ENCODE measurements at regions not wholly inside any gene's neighbourhood (a gene's known extent, or its start where the extent isn't known, plus 50 kb on each side); places are given as distances from the start of the nearest gene placed in this dataset.
"Not testable (repeated sequence)": the region's sequence is repeated elsewhere in the genome, so short reads cannot be mapped to it uniquely, and the experiment has no call there.

- Mint-ChIP-seq H3K36me3 (ENCODE audit: insufficient read depth, unreplicated experiment) (no peaks in the 10 kb centered on the region), H3K4me3 (ENCODE audit: low read depth, unreplicated experiment) (no peak overlapping the region), H3K9me3 (ENCODE audit: low read depth, unreplicated experiment) (no peaks in the 10 kb centered on the region), H3K27ac (ENCODE audit: unreplicated experiment) (no peak overlapping the region), H3K4me1 (ENCODE audit: low read depth, unreplicated experiment) (no peaks in the 10 kb centered on the region), H3K27me3 (ENCODE audit: unreplicated experiment) (no peaks in the 10 kb centered on the region)
- intact Hi-C loops (cut with micrococcal nuclease; ENCODE audit: unreplicated experiment), result no loop called here
- no peak for DNase-seq
- CTCF ChIA-PET, result interaction anchor here (0.8 kb wide), 1 partner anchor 11 kb away, joined by 3 read pairs; no protein-coding TSS in a partner anchor
- BruUV-seq (replicated peaks), result no TSS peak
- TF ChIP-seq CTCF (IDR thresholded peaks at IDR 0.05; ENCODE audit: unreplicated experiment), result no peak
Measured at GRCh38 chr5:92665506-92665905, 915.5 kb downstream of the NR2F1-AS1 start.

GRCh38 chr5:92662741-92663140 lies 918.3 kb downstream of the NR2F1-AS1 start:
- no peak overlapping the region for H3K4me3 Mint-ChIP-seq (ENCODE audit: low read depth, unreplicated experiment)
- no peaks in the 10 kb centered on the region for H3K9me3 Mint-ChIP-seq (ENCODE audit: low read depth, unreplicated experiment)
- CTCF ChIA-PET, result interaction anchor here (0.6 kb wide), 1 partner anchor 1825 kb away, joined by 4 read pairs; no protein-coding TSS in a partner anchor
- no TSS peak for BruUV-seq (replicated peaks)
- no peaks in the 10 kb centered on the region for H3K4me1 Mint-ChIP-seq (ENCODE audit: low read depth, unreplicated experiment)
- H3K27ac Mint-ChIP-seq (ENCODE audit: unreplicated experiment), result no peak overlapping the region
- DNase-seq, result no peak
- no peak for TF ChIP-seq CTCF (IDR thresholded peaks at IDR 0.05; ENCODE audit: unreplicated experiment)
- no peaks in the 10 kb centered on the region for H3K36me3 Mint-ChIP-seq (ENCODE audit: insufficient read depth, unreplicated experiment)
- intact Hi-C loops (cut with micrococcal nuclease; ENCODE audit: unreplicated experiment), result no loop called here
- H3K27me3 Mint-ChIP-seq (ENCODE audit: unreplicated experiment), result no peaks in the 10 kb centered on the region

GRCh38 chr5:92659246-92659645 lies 921.8 kb downstream of the NR2F1-AS1 start:
- CTCF ChIA-PET, result no interaction called here
- Mint-ChIP-seq H3K4me1 (ENCODE audit: low read depth, unreplicated experiment) (no peaks in the 10 kb centered on the region), H3K36me3 (ENCODE audit: insufficient read depth, unreplicated experiment) (no peaks in the 10 kb centered on the region), H3K27ac (ENCODE audit: unreplicated experiment) (no peak overlapping the region), H3K9me3 (ENCODE audit: low read depth, unreplicated experiment) (peaks cover 2% of the 10 kb centered on the region), H3K27me3 (ENCODE audit: unreplicated experiment) (no peaks in the 10 kb centered on the region), H3K4me3 (ENCODE audit: low read depth, unreplicated experiment) (no peak overlapping the region)
- no peak for DNase-seq
- no peak for TF ChIP-seq CTCF (IDR thresholded peaks at IDR 0.05; ENCODE audit: unreplicated experiment)
- no TSS peak for BruUV-seq (replicated peaks)
- intact Hi-C loops (cut with micrococcal nuclease; ENCODE audit: unreplicated experiment), result no loop called here

GRCh38 chr5:92654601-92655000 lies 926.4 kb downstream of the NR2F1-AS1 start:
- intact Hi-C loops (cut with micrococcal nuclease; ENCODE audit: unreplicated experiment); H3K27me3 Mint-ChIP-seq (ENCODE audit: unreplicated experiment); DNase-seq; H3K4me3 Mint-ChIP-seq (ENCODE audit: low read depth, unreplicated experiment); H3K27ac Mint-ChIP-seq (ENCODE audit: unreplicated experiment); H3K4me1 Mint-ChIP-seq (ENCODE audit: low read depth, unreplicated experiment); BruUV-seq (replicated peaks); H3K36me3 Mint-ChIP-seq (ENCODE audit: insufficient read depth, unreplicated experiment); CTCF ChIA-PET; H3K9me3 Mint-ChIP-seq (ENCODE audit: low read depth, unreplicated experiment): not testable (repeated sequence)

- CTCF ChIA-PET, result no interaction called here
- no peak for TF ChIP-seq CTCF (IDR thresholded peaks at IDR 0.05; ENCODE audit: unreplicated experiment)
- no peaks in the 10 kb centered on the region for H3K36me3 Mint-ChIP-seq (ENCODE audit: insufficient read depth, unreplicated experiment)
- no peak overlapping the region for H3K27ac Mint-ChIP-seq (ENCODE audit: unreplicated experiment)
- no peak for DNase-seq
- no peak overlapping the region for H3K4me3 Mint-ChIP-seq (ENCODE audit: low read depth, unreplicated experiment)
- no peaks in the 10 kb centered on the region for H3K4me1 Mint-ChIP-seq (ENCODE audit: low read depth, unreplicated experiment)
- BruUV-seq (replicated peaks), result no TSS peak
- no peaks in the 10 kb centered on the region for H3K27me3 Mint-ChIP-seq (ENCODE audit: unreplicated experiment)
- intact Hi-C loops (cut with micrococcal nuclease; ENCODE audit: unreplicated experiment), result no loop called here
- H3K9me3 Mint-ChIP-seq (ENCODE audit: low read depth, unreplicated experiment), result peaks cover 2% of the 10 kb centered on the region
Measured at GRCh38 chr5:92653730-92654461, 927.1 kb downstream of the NR2F1-AS1 start.
